Gastroesophageal sphincter (tissue), 3 donors: ENCODE measurements at regions not wholly inside any gene's neighbourhood (a gene's known extent, or its start where the extent isn't known, plus 50 kb on each side); places are given as distances from the start of the nearest gene placed in this dataset.

Experiments
- POLR2A ChIP-seq, 2 donors: fragments of 450-650 bp; IDR thresholded peaks; one replicate each; pipeline ENCODE4 v1.6.1; 2017; ENCODE audit warnings: antibody characterized with exemption in 2 of 2, mild to moderate bottlenecking in 2 of 2, moderate library complexity in 1 of 2
- TF ChIP-seq, protein P1 (sequence below), 4 experiments: fragments of 200-600 bp in 2 of 4; fragments of 450-650 bp in 2 of 4; sonication (generic) in 1 of 4; IDR thresholded peaks; one replicate each; pipeline ENCODE4 v1.5.1; 2017 to 2019; ENCODE audit warnings: antibody characterized with exemption in 4 of 4, mild to moderate bottlenecking in 2 of 4, moderate library complexity in 2 of 4

DNA sequence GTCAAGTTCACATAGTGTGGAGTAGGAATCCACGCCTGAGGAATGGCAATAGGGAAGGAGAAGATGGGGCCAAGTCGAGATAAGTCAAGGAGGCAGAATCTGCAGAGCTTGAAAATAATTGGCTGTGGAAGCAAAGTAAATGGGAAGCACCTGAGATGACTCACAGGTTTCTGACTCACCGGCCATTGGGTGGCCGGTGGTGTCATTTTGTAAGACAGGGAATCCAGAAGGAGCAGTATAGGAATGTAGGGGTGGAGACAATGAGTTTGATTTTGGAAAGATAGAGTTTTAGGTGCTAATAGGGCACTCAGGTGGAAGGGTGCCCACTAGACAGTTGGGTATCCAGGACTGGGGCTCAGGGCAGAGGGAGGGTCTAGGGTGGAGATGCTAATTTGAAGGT, 201.0 kb upstream of the MAMLD1 start:
- TF ChIP-seq, protein P1, sequence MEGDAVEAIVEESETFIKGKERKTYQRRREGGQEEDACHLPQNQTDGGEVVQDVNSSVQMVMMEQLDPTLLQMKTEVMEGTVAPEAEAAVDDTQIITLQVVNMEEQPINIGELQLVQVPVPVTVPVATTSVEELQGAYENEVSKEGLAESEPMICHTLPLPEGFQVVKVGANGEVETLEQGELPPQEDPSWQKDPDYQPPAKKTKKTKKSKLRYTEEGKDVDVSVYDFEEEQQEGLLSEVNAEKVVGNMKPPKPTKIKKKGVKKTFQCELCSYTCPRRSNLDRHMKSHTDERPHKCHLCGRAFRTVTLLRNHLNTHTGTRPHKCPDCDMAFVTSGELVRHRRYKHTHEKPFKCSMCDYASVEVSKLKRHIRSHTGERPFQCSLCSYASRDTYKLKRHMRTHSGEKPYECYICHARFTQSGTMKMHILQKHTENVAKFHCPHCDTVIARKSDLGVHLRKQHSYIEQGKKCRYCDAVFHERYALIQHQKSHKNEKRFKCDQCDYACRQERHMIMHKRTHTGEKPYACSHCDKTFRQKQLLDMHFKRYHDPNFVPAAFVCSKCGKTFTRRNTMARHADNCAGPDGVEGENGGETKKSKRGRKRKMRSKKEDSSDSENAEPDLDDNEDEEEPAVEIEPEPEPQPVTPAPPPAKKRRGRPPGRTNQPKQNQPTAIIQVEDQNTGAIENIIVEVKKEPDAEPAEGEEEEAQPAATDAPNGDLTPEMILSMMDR (IDR thresholded peaks at IDR 0.05), result no peak
- no peak for TF ChIP-seq POLR2A (IDR thresholded peaks at IDR 0.05)
